Activated naive CD4-positive, alpha-beta T cell treated with anti-CD3 and anti-CD28 coated beads for 36 hours (primary cell): ENCODE measurements at regions not wholly inside any gene's neighbourhood (a gene's known extent, or its start where the extent isn't known, plus 50 kb on each side); places are given as distances from the start of the nearest gene placed in this dataset.
"Not testable (repeated sequence)": the region's sequence is repeated elsewhere in the genome, so short reads cannot be mapped to it uniquely, and the experiment has no call there.

Experiments
- CTCF ChIA-PET: fragments of 350-600 bp; sonication (Branson Sonifier 250); formaldehyde crosslinking; loops from one replicate; lab custom pipeline; 2021; ENCODE audit warnings: antibody characterized with exemption; lab: Charles Lee
- DNase-seq: peaks from one replicate; pipeline ENCODE4 v3.0.0-alpha.2; 2020
- H3K27ac Mint-ChIP-seq: one replicate; pipeline ENCODE4 v1.8.0; 2021; ENCODE audit warnings: mild to moderate bottlenecking, mixed read lengths
- H3K27me3 Mint-ChIP-seq: one replicate; pipeline ENCODE4 v1.8.0; 2021; ENCODE audit warnings: low read depth, mixed read lengths
- H3K36me3 Mint-ChIP-seq: one replicate; pipeline ENCODE4 v1.8.0; 2021; ENCODE audit warnings: low read depth, mixed read lengths
- H3K4me1 Mint-ChIP-seq: one replicate; pipeline ENCODE4 v1.8.0; 2021; ENCODE audit warnings: low read depth, mixed read lengths
- H3K4me3 Mint-ChIP-seq: one replicate; pipeline ENCODE4 v1.8.0; 2021; ENCODE audit warnings: mild to moderate bottlenecking, moderate library complexity, mixed read lengths
- H3K9me3 Mint-ChIP-seq: one replicate; pipeline ENCODE4 v1.8.0; 2021; ENCODE audit warnings: mixed read lengths
- intact Hi-C: fragments of 100-400 bp; cut with micrococcal nuclease; formaldehyde crosslinking; loops from one replicate; pipeline ENCODE4 v1.15.1; 2023

GRCh38 chrX:124268099-124268498, 64.4 kb upstream of the TEX13D start:
- no peak for DNase-seq
- Mint-ChIP-seq H3K4me3 (no peak overlapping the region), H3K9me3 (no peaks in the 10 kb centered on the region), H3K4me1 (peaks cover 5% of the 10 kb centered on the region), H3K36me3 (no peaks in the 10 kb centered on the region), H3K27me3 (no peaks in the 10 kb centered on the region), H3K27ac (no peak overlapping the region)
- CTCF ChIA-PET = no interaction called here
- intact Hi-C loops = no loop called here

GRCh38 chrX:124269881-124270280, 62.6 kb upstream of the TEX13D start:
- CTCF ChIA-PET = no interaction called here
- intact Hi-C loops = no loop called here
- Mint-ChIP-seq H3K4me3 (no peak overlapping the region), H3K27ac (no peak overlapping the region), H3K36me3 (no peaks in the 10 kb centered on the region), H3K27me3 (no peaks in the 10 kb centered on the region), H3K9me3 (no peaks in the 10 kb centered on the region), H3K4me1 (peaks cover 11% of the 10 kb centered on the region)
- no peak for DNase-seq

- H3K9me3 Mint-ChIP-seq, H3K4me3 Mint-ChIP-seq, H3K36me3 Mint-ChIP-seq, DNase-seq, intact Hi-C loops, CTCF ChIA-PET, H3K27ac Mint-ChIP-seq, H3K27me3 Mint-ChIP-seq: not testable (repeated sequence)
- peaks cover 12% of the 10 kb centered on the region for H3K4me1 Mint-ChIP-seq
These were observed 60.9 kb upstream of the TEX13D start for GRCh38 chrX:124271599-124271998.

- H3K27ac Mint-ChIP-seq = no peak overlapping the region
- peaks cover 12% of the 10 kb centered on the region for H3K4me1 Mint-ChIP-seq
- no peaks in the 10 kb centered on the region for H3K9me3 Mint-ChIP-seq
- intact Hi-C loops = no loop called here
- no peak for DNase-seq
- no peaks in the 10 kb centered on the region for H3K27me3 Mint-ChIP-seq
- no peaks in the 10 kb centered on the region for H3K36me3 Mint-ChIP-seq
- H3K4me3 Mint-ChIP-seq = no peak overlapping the region
- CTCF ChIA-PET = no interaction called here
These were observed 60.0 kb upstream of the TEX13D start for GRCh38 chrX:124272370-124272982.

GRCh38 chrX:124274438-124275181, 57.9 kb upstream of the TEX13D start:
- peak; percentile 15 for DNase-seq
- CTCF ChIA-PET = interaction anchor here (0.5 kb wide), 1 partner anchor 11 kb away, joined by 4 read pairs; no protein-coding TSS in a partner anchor
- no peaks in the 10 kb centered on the region for H3K36me3 Mint-ChIP-seq
- H3K27ac Mint-ChIP-seq = no peak overlapping the region
- intact Hi-C loops = loop anchor here (2.0 kb wide), 1 partner anchor 16 kb away; no protein-coding TSS in a partner anchor
- H3K4me3 Mint-ChIP-seq = no peak overlapping the region
- H3K4me1 Mint-ChIP-seq = peaks cover 12% of the 10 kb centered on the region
- no peaks in the 10 kb centered on the region for H3K9me3 Mint-ChIP-seq
- H3K27me3 Mint-ChIP-seq = no peaks in the 10 kb centered on the region

- CTCF ChIA-PET = no interaction called here
- Mint-ChIP-seq H3K4me1 (peaks cover 12% of the 10 kb centered on the region), H3K36me3 (no peaks in the 10 kb centered on the region), H3K27me3 (no peaks in the 10 kb centered on the region), H3K9me3 (no peaks in the 10 kb centered on the region), H3K4me3 (no peak overlapping the region), H3K27ac (no peak overlapping the region)
- intact Hi-C loops = loop anchor here (2.0 kb wide), 1 partner anchor 17 kb away; no protein-coding TSS in a partner anchor
- DNase-seq = no peak
These were observed 57.1 kb upstream of the TEX13D start for GRCh38 chrX:124275182-124275894.

GRCh38 chrX:124280294-124280902, 52.1 kb upstream of the TEX13D start:
- Mint-ChIP-seq H3K9me3 (no peaks in the 10 kb centered on the region), H3K27me3 (no peaks in the 10 kb centered on the region), H3K4me1 (peaks cover 17% of the 10 kb centered on the region), H3K4me3 (no peak overlapping the region), H3K27ac (peak overlapping the region; percentile 46), H3K36me3 (no peaks in the 10 kb centered on the region)
- intact Hi-C loops = loop anchor here (5.0 kb wide), 2 partner anchors 62 to 63 kb away; no protein-coding TSS in a partner anchor
- CTCF ChIA-PET = no interaction called here
- DNase-seq = no peak

- Mint-ChIP-seq H3K36me3 (no peaks in the 10 kb centered on the region), H3K9me3 (no peaks in the 10 kb centered on the region), H3K27me3 (no peaks in the 10 kb centered on the region), H3K4me3 (no peak overlapping the region), H3K27ac (peak overlapping the region; percentile 63), H3K4me1 (peaks cover 17% of the 10 kb centered on the region)
- intact Hi-C loops = loop anchor here (1.0 to 5.0 kb wide), 3 partner anchors 42 to 65 kb away; no protein-coding TSS in a partner anchor
- no peak for DNase-seq
- CTCF ChIA-PET = no interaction called here
These were observed 49.9 kb upstream of the TEX13D start for GRCh38 chrX:124282580-124282979.
